Right ventricle myocardium superior (tissue), 1 donor: ENCODE measurements at regions not wholly inside any gene's neighbourhood (a gene's known extent, or its start where the extent isn't known, plus 50 kb on each side); places are given as distances from the start of the nearest gene placed in this dataset.

Experiments
- ATAC-seq: fragments of 200-7000 bp; cut with Tn5 transposase; one replicate; pipeline ENCODE4 v1.9.1; 2020; ENCODE audit warnings: mild to moderate bottlenecking; ENCODE audit not compliant: poor library complexity
- DNase-seq: peaks from one replicate; pipeline ENCODE4 v3.0.0-alpha.2; 2020
- intact Hi-C: fragments of 100-400 bp; cut with DNase I; formaldehyde crosslinking; loops from one replicate; pipeline ENCODE4 v1.11.2; 2022
- donor health status: DM: no; HTN: yes; CAD: no; lungs with severe emphysema.

- intact Hi-C loops = no loop called here
- DNase-seq (no peak), ATAC-seq (no peak)
Measured at GRCh38 chr20:40738976-40739375, 49.9 kb upstream of the MAFB start.

- ATAC-seq = no peak
- intact Hi-C loops = loop anchor here (5.0 kb wide), 1 partner anchor 222 kb away; no protein-coding TSS in a partner anchor
- no peak for DNase-seq
Measured at GRCh38 chr20:40739841-40740240, 50.8 kb upstream of the MAFB start.

GRCh38 chr20:40741507-40742106, 52.6 kb upstream of the MAFB start:
- intact Hi-C loops = loop anchor here (5.0 kb wide), 1 partner anchor 221 kb away; no protein-coding TSS in a partner anchor
- peak; percentile 49 for DNase-seq
- no peak for ATAC-seq

- ATAC-seq (no peak), DNase-seq (no peak)
- intact Hi-C loops = loop anchor here (5.0 kb wide), 1 partner anchor 219 kb away; no protein-coding TSS in a partner anchor
Measured at GRCh38 chr20:40743141-40743775, 54.2 kb upstream of the MAFB start.

- intact Hi-C loops = loop anchor here (5.0 kb wide), 1 partner anchor 218 kb away; no protein-coding TSS in a partner anchor
- DNase-seq (no peak), ATAC-seq (no peak)
Measured at GRCh38 chr20:40744072-40744817, 55.2 kb upstream of the MAFB start.

GRCh38 chr20:40744818-40745175, 55.8 kb upstream of the MAFB start:
- intact Hi-C loops = loop anchor here (5.0 kb wide), 1 partner anchor 218 kb away; no protein-coding TSS in a partner anchor
- ATAC-seq = no peak
- no peak for DNase-seq

GRCh38 chr20:40746251-40746650, 57.2 kb upstream of the MAFB start:
- DNase-seq (no peak), ATAC-seq (no peak)
- intact Hi-C loops = no loop called here

- intact Hi-C loops = no loop called here
- ATAC-seq (no peak), DNase-seq (no peak)
Measured at GRCh38 chr20:40748182-40748581, 59.1 kb upstream of the MAFB start.

GRCh38 chr20:40749985-40750506, 61.0 kb upstream of the MAFB start:
- no peak for ATAC-seq
- no peak for DNase-seq
- intact Hi-C loops = no loop called here

- ATAC-seq (no peak), DNase-seq (no peak)
- intact Hi-C loops = no loop called here
Measured at GRCh38 chr20:40750541-40751035, 61.6 kb upstream of the MAFB start.

GRCh38 chr20:40753472-40753871, 64.4 kb upstream of the MAFB start:
- DNase-seq = no peak
- intact Hi-C loops = no loop called here
- ATAC-seq = no peak

GRCh38 chr20:40754339-40754943, 65.4 kb upstream of the MAFB start:
- intact Hi-C loops = no loop called here
- DNase-seq (peak; percentile 66), ATAC-seq (peak; percentile 62)

GRCh38 chr20:40757087-40757486, 68.1 kb upstream of the MAFB start:
- DNase-seq (no peak), ATAC-seq (no peak)
- intact Hi-C loops = no loop called here

- intact Hi-C loops = no loop called here
- no peak for DNase-seq
- no peak for ATAC-seq
Measured at GRCh38 chr20:40758790-40759189, 69.8 kb upstream of the MAFB start.

GRCh38 chr20:40760399-40760798, 71.4 kb upstream of the MAFB start:
- no peak for ATAC-seq
- DNase-seq = no peak
- intact Hi-C loops = no loop called here

GRCh38 chr20:40763646-40764295, 74.7 kb upstream of the MAFB start:
- intact Hi-C loops = no loop called here
- DNase-seq = no peak
- no peak for ATAC-seq

GRCh38 chr20:40765814-40766480, 76.9 kb upstream of the MAFB start:
- no peak for ATAC-seq

More at GRCh38 chr20:40765814-40766480, 76.9 kb upstream of the MAFB start:
- intact Hi-C loops = no loop called here
- no peak for DNase-seq
